22Rv1 (cell line): ENCODE measurements at regions not wholly inside any gene's neighbourhood (a gene's known extent, or its start where the extent isn't known, plus 50 kb on each side); places are given as distances from the start of the nearest gene placed in this dataset.

Experiments
- CTCF ChIP-seq: fragments of 450-650 bp; IDR thresholded peaks from 2 replicates; pipeline ENCODE4 v1.5.1; 2017; ENCODE audit warnings: mild to moderate bottlenecking
- ZFX ChIP-seq: fragments of 450-650 bp; IDR thresholded peaks from 2 replicates; pipeline ENCODE4 v1.6.1; 2017; ENCODE audit warnings: antibody characterized with exemption, borderline replicate concordance

- TF ChIP-seq CTCF (no peak), ZFX (no peak)
These were observed 62.6 kb upstream of the IRF2BP2 start for GRCh38 chr1:234672349-234673135.
